Smooth muscle cell (in vitro differentiated cells): ENCODE measurements at regions not wholly inside any gene's neighbourhood (a gene's known extent, or its start where the extent isn't known, plus 50 kb on each side); places are given as distances from the start of the nearest gene placed in this dataset.
"Not testable (repeated sequence)": the region's sequence is repeated elsewhere in the genome, so short reads cannot be mapped to it uniquely, and the experiment has no call there.

Experiments used
- DNase-seq: peaks from one replicate; lab custom pipeline; 2025; ENCODE audit not compliant: unreplicated experiment; lab: John Stamatoyannopoulos, UW
- H2AFZ ChIP-seq: fragments of 200-600 bp; sonication (generic); 2 replicates; pipeline ENCODE4 v1.6.0; 2016; ENCODE audit warnings: antibody characterized with exemption, low read depth, mild to moderate bottlenecking
- H3F3A ChIP-seq: fragments of 200-600 bp; sonication (generic); 2 replicates; pipeline ENCODE4 v1.6.0; 2017; ENCODE audit warnings: antibody characterized with exemption, low read depth
- H3K27ac ChIP-seq: fragments of 200-600 bp; sonication (generic); 2 replicates; pipeline ENCODE4 v1.5.1; 2016; ENCODE audit warnings: low read depth, mild to moderate bottlenecking
- H3K27me3 ChIP-seq: fragments of 200-600 bp; sonication (generic); 2 replicates; pipeline ENCODE4 v1.6.1; 2016; ENCODE audit warnings: low read depth, mild to moderate bottlenecking
- H3K36me3 ChIP-seq: fragments of 200-600 bp; sonication (generic); 2 replicates; pipeline ENCODE4 v1.5.1; 2016; ENCODE audit warnings: low read depth
- H3K4me1 ChIP-seq: fragments of 200-600 bp; sonication (generic); 2 replicates; pipeline ENCODE4 v1.5.1; 2016; ENCODE audit warnings: low read depth
- H3K4me2 ChIP-seq: fragments of 200-600 bp; sonication (generic); 2 replicates; pipeline ENCODE4 v1.6.0; 2016; ENCODE audit warnings: mild to moderate bottlenecking
- H3K4me3 ChIP-seq: fragments of 200-600 bp; sonication (generic); 2 replicates; pipeline ENCODE4 v1.5.1; 2016; ENCODE audit warnings: mild to moderate bottlenecking
- H3K79me2 ChIP-seq: fragments of 200-600 bp; sonication (generic); 2 replicates; pipeline ENCODE4 v1.6.0; 2016; ENCODE audit warnings: low read depth, mild to moderate bottlenecking
- H3K9ac ChIP-seq: fragments of 200-600 bp; sonication (generic); 2 replicates; pipeline ENCODE4 v1.6.0; 2016; ENCODE audit warnings: low read depth
- H3K9me3 ChIP-seq: fragments of 200-600 bp; sonication (generic); replicated peaks from 2 replicates; pipeline ENCODE4 v1.5.1; 2016; ENCODE audit warnings: low read depth
- H4K20me1 ChIP-seq: fragments of 200-600 bp; sonication (generic); 2 replicates; pipeline ENCODE4 v1.6.0; 2016; ENCODE audit warnings: low read depth
- CTCF ChIP-seq: fragments of 200-600 bp; sonication (generic); IDR thresholded peaks from 2 replicates; pipeline ENCODE4 v1.5.1; 2017; ENCODE audit warnings: borderline replicate concordance, mild to moderate bottlenecking, antibody characterized with exemption; ENCODE audit not compliant: insufficient read depth, poor library complexity, severe bottlenecking
- WGBS: methylation state at CpG from one replicate; pipeline ENCODE4 v1.1.7; 2016; ENCODE audit warnings: low lambda C conversion rate; 5-methylcytosine and 5-hydroxymethylcytosine counted together

- 79% methylated on average over 4 of the region's 4 CpGs for WGBS
- Histone ChIP-seq H3F3A (peaks cover 20% of the 10 kb centered on the region), H3K27me3 (no peaks in the 10 kb centered on the region), H3K9ac (no peak overlapping the region), H3K4me2 (no peak overlapping the region), H3K4me1 (peaks cover 12% of the 10 kb centered on the region), H3K27ac (no peak overlapping the region), H2AFZ (no peak overlapping the region), H3K4me3 (no peak overlapping the region), H4K20me1 (no peaks in the 10 kb centered on the region), H3K79me2 (no peaks in the 10 kb centered on the region), H3K9me3 (no peaks in the 10 kb centered on the region), H3K36me3 (no peaks in the 10 kb centered on the region)
- TF ChIP-seq CTCF, result no peak
- no peak for DNase-seq
Measured at GRCh38 chr5:56733580-56733979, 81.8 kb upstream of the MAP3K1 start.

- WGBS, result 88% methylated on average over 6 of the region's 6 CpGs
- H3K9ac ChIP-seq, result no peak overlapping the region
- H4K20me1 ChIP-seq, result no peaks in the 10 kb centered on the region
- H3K4me2 ChIP-seq, result no peak overlapping the region
- no peak for DNase-seq
- H3K9me3 ChIP-seq, result no peaks in the 10 kb centered on the region
- no peaks in the 10 kb centered on the region for H3K79me2 ChIP-seq
- H3K4me3 ChIP-seq, result no peak overlapping the region
- H3K27ac ChIP-seq, result no peak overlapping the region
- H3K27me3 ChIP-seq, result no peaks in the 10 kb centered on the region
- H3F3A ChIP-seq, result peaks cover 10% of the 10 kb centered on the region
- no peak overlapping the region for H2AFZ ChIP-seq
- peaks cover 12% of the 10 kb centered on the region for H3K4me1 ChIP-seq
- H3K36me3 ChIP-seq, result no peaks in the 10 kb centered on the region
- TF ChIP-seq CTCF, result no peak
Measured at GRCh38 chr5:56732121-56732520, 83.2 kb upstream of the MAP3K1 start.

GRCh38 chr5:56731473-56731872 is 83.9 kb upstream of the MAP3K1 start:
- H3K27ac ChIP-seq, H3K79me2 ChIP-seq: not testable (repeated sequence)
- 95% methylated on average over 2 of the region's 2 CpGs for WGBS

GRCh38 chr5:56729488-56729887 is 85.9 kb upstream of the MAP3K1 start:
- Histone ChIP-seq H3F3A (no peaks in the 10 kb centered on the region), H3K4me2 (no peak overlapping the region), H3K79me2 (no peaks in the 10 kb centered on the region), H4K20me1 (no peaks in the 10 kb centered on the region), H3K36me3 (no peaks in the 10 kb centered on the region), H3K4me1 (peaks cover 7% of the 10 kb centered on the region), H2AFZ (peak overlapping the region; percentile 29), H3K27ac (no peak overlapping the region), H3K9ac (no peak overlapping the region), H3K9me3 (no peaks in the 10 kb centered on the region), H3K4me3 (no peak overlapping the region), H3K27me3 (no peaks in the 10 kb centered on the region)
- no peak for TF ChIP-seq CTCF
- WGBS, result 97% methylated on average over 1 of the region's 1 CpG
- DNase-seq, result no peak

More at GRCh38 chr5:56731473-56731872, 83.9 kb upstream of the MAP3K1 start:
- not testable (repeated sequence) for H3K27me3 ChIP-seq, H3K36me3 ChIP-seq, H3K9ac ChIP-seq, H3K9me3 ChIP-seq, H3K4me3 ChIP-seq, H2AFZ ChIP-seq, DNase-seq, H4K20me1 ChIP-seq, H3K4me2 ChIP-seq, H3F3A ChIP-seq
- peaks cover 12% of the 10 kb centered on the region for H3K4me1 ChIP-seq
